Skeletal muscle tissue (tissue), 3 donors: ENCODE measurements at regions not wholly inside any gene's neighbourhood (a gene's known extent, or its start where the extent isn't known, plus 50 kb on each side); places are given as distances from the start of the nearest gene placed in this dataset.

Experiments used
- H3K27ac ChIP-seq: one replicate; pipeline ENCODE4 v1.7.0; 2013; ENCODE audit warnings: mild to moderate bottlenecking, low read depth, low read length, inconsistent platforms
- H3K27me3 ChIP-seq, 3 donors: one replicate each; pipeline ENCODE4 v1.7.0; 2013; ENCODE audit warnings: low read length in 3 of 3; ENCODE audit not compliant: control insufficient read depth in 3 of 3, insufficient read depth in 3 of 3
- H3K36me3 ChIP-seq, 3 donors: one replicate each; pipeline ENCODE4 v1.7.0; 2013; ENCODE audit warnings: low read length in 3 of 3; ENCODE audit not compliant: control insufficient read depth in 3 of 3, insufficient read depth in 3 of 3
- H3K4me1 ChIP-seq, 3 donors: one replicate each; pipeline ENCODE4 v1.7.0; 2013; ENCODE audit warnings: low read length in 3 of 3, mild to moderate bottlenecking in 3 of 3; ENCODE audit not compliant: control insufficient read depth in 3 of 3, insufficient read depth in 3 of 3
- H3K4me3 ChIP-seq, 3 donors: one replicate each; pipeline ENCODE4 v1.7.0; 2013; ENCODE audit warnings: low read length in 3 of 3
- H3K9ac ChIP-seq, 3 donors: one replicate each; pipeline ENCODE4 v1.7.0; 2013; ENCODE audit warnings: low read length in 3 of 3, mild to moderate bottlenecking in 3 of 3, moderate library complexity in 2 of 3, low read depth in 1 of 3
- H3K9me3 ChIP-seq, 3 donors: one replicate each; pipeline ENCODE4 v1.7.0; 2013; ENCODE audit warnings: low read length in 3 of 3; ENCODE audit not compliant: control insufficient read depth in 3 of 3
- donor health status: Osteomylitis.

- Histone ChIP-seq H3K27ac (no peak overlapping the region), H3K36me3 (no peaks in the 10 kb centered on the region), H3K4me3 (no peak overlapping the region), H3K9ac (no peak overlapping the region), H3K9me3 (no peaks in the 10 kb centered on the region), H3K4me1 (no peaks in the 10 kb centered on the region), H3K27me3 (no peaks in the 10 kb centered on the region)
Measured at GRCh38 chr4:20490734-20491133, 209.5 kb upstream of the PACRGL start.

- Histone ChIP-seq H3K27ac (no peak overlapping the region), H3K27me3 (no peaks in the 10 kb centered on the region), H3K9ac (no peak overlapping the region), H3K4me1 (no peaks in the 10 kb centered on the region), H3K36me3 (no peaks in the 10 kb centered on the region), H3K4me3 (no peak overlapping the region), H3K9me3 (no peaks in the 10 kb centered on the region)
Measured at GRCh38 chr4:20493761-20494353, 206.4 kb upstream of the PACRGL start.

- no peaks in the 10 kb centered on the region for H3K9me3 ChIP-seq
- no peak overlapping the region for H3K27ac ChIP-seq
- H3K4me1 ChIP-seq = no peaks in the 10 kb centered on the region
- H3K36me3 ChIP-seq = no peaks in the 10 kb centered on the region
- no peak overlapping the region for H3K4me3 ChIP-seq
- no peak overlapping the region for H3K9ac ChIP-seq
- H3K27me3 ChIP-seq = no peaks in the 10 kb centered on the region
Measured at GRCh38 chr4:20496068-20496467, 204.2 kb upstream of the PACRGL start.

- Histone ChIP-seq H3K4me1 (no peaks in the 10 kb centered on the region), H3K9ac (no peak overlapping the region), H3K36me3 (no peaks in the 10 kb centered on the region), H3K4me3 (no peak overlapping the region), H3K27me3 (no peaks in the 10 kb centered on the region), H3K9me3 (no peaks in the 10 kb centered on the region), H3K27ac (no peak overlapping the region)
Measured at GRCh38 chr4:20504146-20504545, 196.1 kb upstream of the PACRGL start.

- H3K27ac ChIP-seq = no peak overlapping the region
- H3K36me3 ChIP-seq = no peaks in the 10 kb centered on the region
- no peak overlapping the region for H3K9ac ChIP-seq
- H3K4me3 ChIP-seq = no peak overlapping the region
- no peaks in the 10 kb centered on the region for H3K9me3 ChIP-seq
- H3K4me1 ChIP-seq = no peaks in the 10 kb centered on the region
- no peaks in the 10 kb centered on the region for H3K27me3 ChIP-seq
Measured at GRCh38 chr4:20505927-20506326, 194.3 kb upstream of the PACRGL start.

GRCh38 chr4:20506827-20507226 lies 193.4 kb upstream of the PACRGL start:
- no peaks in the 10 kb centered on the region for H3K9me3 ChIP-seq
- H3K4me3 ChIP-seq = no peak overlapping the region
- H3K27ac ChIP-seq = no peak overlapping the region
- no peaks in the 10 kb centered on the region for H3K27me3 ChIP-seq
- no peak overlapping the region for H3K9ac ChIP-seq
- no peaks in the 10 kb centered on the region for H3K36me3 ChIP-seq
- no peaks in the 10 kb centered on the region for H3K4me1 ChIP-seq

- H3K4me3 ChIP-seq = no peak overlapping the region
- H3K9me3 ChIP-seq = no peaks in the 10 kb centered on the region
- H3K9ac ChIP-seq = no peak overlapping the region
- H3K36me3 ChIP-seq = no peaks in the 10 kb centered on the region
- H3K27ac ChIP-seq = no peak overlapping the region
- no peaks in the 10 kb centered on the region for H3K4me1 ChIP-seq
- H3K27me3 ChIP-seq = no peaks in the 10 kb centered on the region
Measured at GRCh38 chr4:20509315-20509714, 190.9 kb upstream of the PACRGL start.

- no peaks in the 10 kb centered on the region for H3K27me3 ChIP-seq
- H3K4me1 ChIP-seq = no peaks in the 10 kb centered on the region
- no peaks in the 10 kb centered on the region for H3K36me3 ChIP-seq
- no peaks in the 10 kb centered on the region for H3K9me3 ChIP-seq
- no peak overlapping the region for H3K27ac ChIP-seq
- no peak overlapping the region for H3K4me3 ChIP-seq
- no peak overlapping the region for H3K9ac ChIP-seq
Measured at GRCh38 chr4:20512033-20512792, 188.0 kb upstream of the PACRGL start.

- Histone ChIP-seq H3K4me3 (no peak overlapping the region), H3K27ac (no peak overlapping the region), H3K9ac (no peak overlapping the region), H3K36me3 (no peaks in the 10 kb centered on the region), H3K27me3 (no peaks in the 10 kb centered on the region), H3K9me3 (no peaks in the 10 kb centered on the region), H3K4me1 (no peaks in the 10 kb centered on the region)
Measured at GRCh38 chr4:20512985-20513384, 187.3 kb upstream of the PACRGL start.

- no peak overlapping the region for H3K27ac ChIP-seq
- no peaks in the 10 kb centered on the region for H3K4me1 ChIP-seq
- no peak overlapping the region for H3K4me3 ChIP-seq
- H3K36me3 ChIP-seq = no peaks in the 10 kb centered on the region
- no peaks in the 10 kb centered on the region for H3K27me3 ChIP-seq
- H3K9me3 ChIP-seq = no peaks in the 10 kb centered on the region
- no peak overlapping the region for H3K9ac ChIP-seq
Measured at GRCh38 chr4:20520901-20521300, 179.4 kb upstream of the PACRGL start.
